ENCODE measurements at regions not wholly inside any gene's neighbourhood (a gene's known extent, or its start where the extent isn't known, plus 50 kb on each side); places are given as distances from the start of the nearest gene placed in this dataset.
"Not testable (repeated sequence)": the region's sequence is repeated elsewhere in the genome, so short reads cannot be mapped to it uniquely, and the experiment has no call there.

- Histone ChIP-seq H3K4me3 (ENCODE audit: low read depth, low read length) (no peak overlapping the region), H3K4me1 (no peaks in the 10 kb centered on the region), H3K9me3 (no peaks in the 10 kb centered on the region), H3K27me3 (no peaks in the 10 kb centered on the region), H3K36me3 (no peaks in the 10 kb centered on the region)
- DNase-seq: no peak
- TF ChIP-seq CTCF (IDR thresholded peaks at IDR 0.05; ENCODE audit: low read depth, low read length): no peak
Observed at GRCh38 chr4:181796502-181796901, 446.7 kb upstream of the TENM3 start.

- no peaks in the 10 kb centered on the region for H3K27me3 ChIP-seq
- no peak for TF ChIP-seq CTCF (IDR thresholded peaks at IDR 0.05; ENCODE audit: low read depth, low read length)
- no peak overlapping the region for H3K4me3 ChIP-seq (ENCODE audit: low read depth, low read length)
- H3K36me3 ChIP-seq: no peaks in the 10 kb centered on the region
- peaks cover 4% of the 10 kb centered on the region for H3K4me1 ChIP-seq
- DNase-seq: no peak
- H3K9me3 ChIP-seq: no peaks in the 10 kb centered on the region
Observed at GRCh38 chr4:181798536-181798935, 444.7 kb upstream of the TENM3 start.

GRCh38 chr4:181799561-181800069, 443.6 kb upstream of the TENM3 start:
- Histone ChIP-seq H3K4me1 (peaks cover 4% of the 10 kb centered on the region), H3K4me3 (ENCODE audit: low read depth, low read length) (no peak overlapping the region), H3K36me3 (no peaks in the 10 kb centered on the region), H3K9me3 (no peaks in the 10 kb centered on the region), H3K27me3 (no peaks in the 10 kb centered on the region)
- DNase-seq: peak; percentile 23
- no peak for TF ChIP-seq CTCF (IDR thresholded peaks at IDR 0.05; ENCODE audit: low read depth, low read length)

- Histone ChIP-seq H3K36me3 (no peaks in the 10 kb centered on the region), H3K4me1 (peaks cover 4% of the 10 kb centered on the region), H3K27me3 (no peaks in the 10 kb centered on the region), H3K4me3 (ENCODE audit: low read depth, low read length) (no peak overlapping the region), H3K9me3 (no peaks in the 10 kb centered on the region)
- no peak for DNase-seq
- TF ChIP-seq CTCF (IDR thresholded peaks at IDR 0.05; ENCODE audit: low read depth, low read length): no peak
Observed at GRCh38 chr4:181802207-181802606, 441.0 kb upstream of the TENM3 start.

- H3K4me1 ChIP-seq: peaks cover 4% of the 10 kb centered on the region
- no peak for DNase-seq
- no peak for TF ChIP-seq CTCF (IDR thresholded peaks at IDR 0.05; ENCODE audit: low read depth, low read length)
- H3K36me3 ChIP-seq: no peaks in the 10 kb centered on the region
- H3K4me3 ChIP-seq (ENCODE audit: low read depth, low read length): no peak overlapping the region
- no peaks in the 10 kb centered on the region for H3K27me3 ChIP-seq
- H3K9me3 ChIP-seq: no peaks in the 10 kb centered on the region
Observed at GRCh38 chr4:181807771-181808170, 435.4 kb upstream of the TENM3 start.

GRCh38 chr4:181810711-181811110, 432.5 kb upstream of the TENM3 start:
- H3K4me1 ChIP-seq: no peaks in the 10 kb centered on the region
- no peaks in the 10 kb centered on the region for H3K27me3 ChIP-seq
- H3K36me3 ChIP-seq: no peaks in the 10 kb centered on the region
- no peaks in the 10 kb centered on the region for H3K9me3 ChIP-seq
- DNase-seq: no peak
- no peak for TF ChIP-seq CTCF (IDR thresholded peaks at IDR 0.05; ENCODE audit: low read depth, low read length)
- no peak overlapping the region for H3K4me3 ChIP-seq (ENCODE audit: low read depth, low read length)

- not testable (repeated sequence) for H3K36me3 ChIP-seq; H3K4me1 ChIP-seq; H3K27me3 ChIP-seq; H3K9me3 ChIP-seq; H3K4me3 ChIP-seq (ENCODE audit: low read depth, low read length); DNase-seq
Observed at GRCh38 chr4:181811550-181811949, 431.7 kb upstream of the TENM3 start.
